Endothelial cell (in vitro differentiated cells): ENCODE measurements at regions not wholly inside any gene's neighbourhood (a gene's known extent, or its start where the extent isn't known, plus 50 kb on each side); places are given as distances from the start of the nearest gene placed in this dataset.

Experiments used
- DNase-seq: peaks from one replicate; pipeline ENCODE4 v3.0.0; 2021; ENCODE audit warnings: low spot score
- H3K27ac Mint-ChIP-seq: one replicate; pipeline ENCODE4 v1.8.0; 2021; ENCODE audit warnings: mixed read lengths, inconsistent platforms; ENCODE audit not compliant: unreplicated experiment
- H3K27me3 Mint-ChIP-seq: one replicate; pipeline ENCODE4 v1.8.0; 2021; ENCODE audit warnings: mild to moderate bottlenecking, moderate library complexity, mixed read lengths, inconsistent platforms; ENCODE audit not compliant: unreplicated experiment
- H3K36me3 Mint-ChIP-seq: one replicate; pipeline ENCODE4 v1.8.0; 2021; ENCODE audit warnings: mild to moderate bottlenecking, low read depth, mixed read lengths, inconsistent platforms; ENCODE audit not compliant: unreplicated experiment
- H3K4me1 Mint-ChIP-seq: one replicate; pipeline ENCODE4 v1.8.0; 2021; ENCODE audit warnings: mild to moderate bottlenecking, mixed read lengths, inconsistent platforms; ENCODE audit not compliant: unreplicated experiment
- H3K4me3 Mint-ChIP-seq: one replicate; pipeline ENCODE4 v1.8.0; 2021; ENCODE audit warnings: mild to moderate bottlenecking, mixed read lengths, inconsistent platforms; ENCODE audit not compliant: unreplicated experiment
- H3K9me3 Mint-ChIP-seq: one replicate; pipeline ENCODE4 v1.8.0; 2021; ENCODE audit warnings: mixed read lengths, inconsistent platforms; ENCODE audit not compliant: unreplicated experiment
- TF ChIP-seq, protein P1 (sequence below): fragments of 200-600 bp; sonication (generic); IDR thresholded peaks from one replicate; pipeline ENCODE4 v1.5.0; 2021; ENCODE audit warnings: antibody characterized with exemption; ENCODE audit not compliant: unreplicated experiment

DNA sequence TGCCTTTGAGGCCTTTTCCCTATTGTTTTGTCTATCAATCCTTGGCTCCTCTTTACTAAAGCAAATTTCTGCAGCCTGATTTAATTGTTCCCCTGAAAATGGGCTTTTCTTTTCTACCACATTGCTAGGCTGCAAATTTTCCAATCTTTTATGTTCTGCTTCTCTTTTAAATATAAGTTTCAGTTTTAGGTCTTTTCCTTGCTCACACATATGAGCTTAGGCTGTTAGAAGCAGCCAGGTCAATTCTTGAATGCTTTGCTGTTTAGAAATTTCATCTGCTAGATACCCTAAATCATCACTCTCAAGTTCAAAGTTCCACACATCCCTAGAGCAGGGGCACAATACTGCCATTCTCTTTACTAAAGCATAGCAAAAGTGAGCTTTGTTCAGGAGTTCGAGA, 159.6 kb downstream of the ARL4A start:
- Mint-ChIP-seq H3K27ac (no peak overlapping the region), H3K27me3 (peaks cover 2% of the 10 kb centered on the region), H3K9me3 (peaks cover 4% of the 10 kb centered on the region), H3K36me3 (peaks cover 8% of the 10 kb centered on the region), H3K4me3 (no peak overlapping the region), H3K4me1 (no peaks in the 10 kb centered on the region)
- TF ChIP-seq, protein P1, sequence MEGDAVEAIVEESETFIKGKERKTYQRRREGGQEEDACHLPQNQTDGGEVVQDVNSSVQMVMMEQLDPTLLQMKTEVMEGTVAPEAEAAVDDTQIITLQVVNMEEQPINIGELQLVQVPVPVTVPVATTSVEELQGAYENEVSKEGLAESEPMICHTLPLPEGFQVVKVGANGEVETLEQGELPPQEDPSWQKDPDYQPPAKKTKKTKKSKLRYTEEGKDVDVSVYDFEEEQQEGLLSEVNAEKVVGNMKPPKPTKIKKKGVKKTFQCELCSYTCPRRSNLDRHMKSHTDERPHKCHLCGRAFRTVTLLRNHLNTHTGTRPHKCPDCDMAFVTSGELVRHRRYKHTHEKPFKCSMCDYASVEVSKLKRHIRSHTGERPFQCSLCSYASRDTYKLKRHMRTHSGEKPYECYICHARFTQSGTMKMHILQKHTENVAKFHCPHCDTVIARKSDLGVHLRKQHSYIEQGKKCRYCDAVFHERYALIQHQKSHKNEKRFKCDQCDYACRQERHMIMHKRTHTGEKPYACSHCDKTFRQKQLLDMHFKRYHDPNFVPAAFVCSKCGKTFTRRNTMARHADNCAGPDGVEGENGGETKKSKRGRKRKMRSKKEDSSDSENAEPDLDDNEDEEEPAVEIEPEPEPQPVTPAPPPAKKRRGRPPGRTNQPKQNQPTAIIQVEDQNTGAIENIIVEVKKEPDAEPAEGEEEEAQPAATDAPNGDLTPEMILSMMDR, result no peak
- no peak for DNase-seq

DNA sequence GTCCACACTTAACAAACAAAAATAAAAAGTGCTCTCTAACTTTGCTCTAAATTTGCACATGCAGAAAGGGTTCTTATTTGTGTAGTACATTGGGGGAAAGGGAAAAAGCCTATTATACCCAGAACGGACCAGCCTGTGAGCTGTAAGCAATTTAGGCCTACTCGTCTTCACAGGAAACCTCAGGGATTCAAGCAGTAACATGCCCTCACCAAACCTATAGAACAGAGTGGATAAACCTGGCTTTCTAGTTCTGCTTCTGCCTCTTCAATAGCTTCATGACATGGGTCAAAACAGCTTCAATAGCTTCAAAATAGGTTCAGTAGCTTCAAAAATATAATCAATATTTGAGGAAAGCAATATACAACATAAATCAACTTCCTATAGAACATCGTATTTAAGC, 163.7 kb downstream of the ARL4A start:
- TF ChIP-seq, protein P1, result no peak
- no peaks in the 10 kb centered on the region for H3K9me3 Mint-ChIP-seq
- no peak overlapping the region for H3K4me3 Mint-ChIP-seq
- no peak for DNase-seq
- H3K27ac Mint-ChIP-seq, result no peak overlapping the region
- H3K27me3 Mint-ChIP-seq, result peaks cover 2% of the 10 kb centered on the region
- no peaks in the 10 kb centered on the region for H3K4me1 Mint-ChIP-seq
- peaks cover 4% of the 10 kb centered on the region for H3K36me3 Mint-ChIP-seq

DNA sequence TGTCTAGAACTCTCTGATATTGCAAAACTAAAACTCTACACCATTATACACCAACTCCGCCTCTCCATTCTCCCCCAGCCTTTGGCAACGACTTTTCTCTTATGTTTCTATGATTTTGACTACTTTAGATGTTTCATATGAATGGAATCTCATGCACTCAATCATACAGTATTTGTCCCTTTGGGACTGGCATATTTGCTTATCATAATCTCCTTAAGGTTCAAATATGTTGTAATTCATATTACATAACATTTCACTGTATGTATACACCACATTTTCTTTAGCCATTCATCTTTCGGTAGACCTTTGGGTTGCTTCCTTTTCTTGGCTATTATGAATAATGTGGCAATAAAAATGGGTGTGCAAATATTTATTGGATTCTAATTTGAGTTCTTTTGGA, 164.4 kb downstream of the ARL4A start:
- TF ChIP-seq, protein P1, result no peak
- no peak for DNase-seq
- Mint-ChIP-seq H3K27me3 (peaks cover 2% of the 10 kb centered on the region), H3K4me1 (no peaks in the 10 kb centered on the region), H3K9me3 (no peaks in the 10 kb centered on the region), H3K27ac (no peak overlapping the region), H3K4me3 (no peak overlapping the region), H3K36me3 (peaks cover 3% of the 10 kb centered on the region)

DNA sequence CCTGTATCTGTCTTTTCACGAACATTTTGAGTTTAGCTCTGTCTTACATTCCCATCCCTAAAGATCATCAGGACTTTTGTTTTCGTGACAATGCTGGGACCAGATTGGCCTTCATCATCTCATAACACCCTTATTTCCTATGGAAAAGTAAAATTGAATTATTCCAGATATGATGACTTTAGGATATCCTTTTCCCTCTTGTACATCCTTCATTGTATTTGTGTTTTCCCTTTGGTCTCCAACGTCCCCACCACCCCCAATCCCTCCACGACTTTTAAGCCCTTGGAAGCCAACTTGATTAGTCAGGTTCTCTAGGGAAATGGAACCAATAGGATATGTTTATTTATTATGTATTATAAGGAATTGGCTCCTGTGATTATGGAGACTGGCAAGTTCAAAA, 167.6 kb downstream of the ARL4A start:
- H3K4me1 Mint-ChIP-seq, result no peaks in the 10 kb centered on the region
- DNase-seq, result no peak
- no peaks in the 10 kb centered on the region for H3K27me3 Mint-ChIP-seq
- no peak overlapping the region for H3K4me3 Mint-ChIP-seq
- no peak overlapping the region for H3K27ac Mint-ChIP-seq
- H3K9me3 Mint-ChIP-seq, result no peaks in the 10 kb centered on the region
- TF ChIP-seq, protein P1, result no peak
- no peaks in the 10 kb centered on the region for H3K36me3 Mint-ChIP-seq

DNA sequence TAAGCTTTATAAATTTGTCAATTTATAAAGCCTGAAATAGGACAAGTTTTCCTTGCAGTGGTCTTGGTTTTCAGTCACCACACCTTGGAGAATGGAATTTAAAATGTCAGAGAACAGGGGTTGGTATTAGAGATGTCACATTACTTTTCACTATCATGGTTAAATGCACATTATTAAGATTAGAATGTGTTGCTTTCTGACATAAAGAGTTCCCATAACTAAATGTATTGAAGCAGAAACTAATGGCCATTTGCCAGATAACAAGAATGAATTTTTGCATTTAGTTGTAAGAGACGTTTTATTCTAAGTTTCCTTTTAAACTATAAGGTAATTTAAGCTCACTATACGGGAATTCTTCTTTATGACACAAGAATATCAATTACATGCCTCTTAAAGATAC, 172.3 kb downstream of the ARL4A start:
- Mint-ChIP-seq H3K27me3 (no peaks in the 10 kb centered on the region), H3K27ac (no peak overlapping the region), H3K4me3 (no peak overlapping the region), H3K4me1 (peaks cover 3% of the 10 kb centered on the region), H3K36me3 (no peaks in the 10 kb centered on the region), H3K9me3 (no peaks in the 10 kb centered on the region)
- no peak for DNase-seq
- TF ChIP-seq, protein P1, result no peak
